Ureter (tissue), 1 donor: ENCODE measurements at regions not wholly inside any gene's neighbourhood (a gene's known extent, or its start where the extent isn't known, plus 50 kb on each side); places are given as distances from the start of the nearest gene placed in this dataset.
"Not testable (repeated sequence)": the region's sequence is repeated elsewhere in the genome, so short reads cannot be mapped to it uniquely, and the experiment has no call there.

ENCODE experiments used
- DNase-seq: peaks from one replicate; pipeline ENCODE4 v3.0.0-alpha.2; 2020; ENCODE audit warnings: low spot score
- donor health status: DM: yes; HTN: yes; CAD: no.

- no peak for DNase-seq
Measured at GRCh38 chr10:8310930-8311329, 256.4 kb downstream of the GATA3 start.

GRCh38 chr10:8311526-8312070 is 257.1 kb downstream of the GATA3 start:
- no peak for DNase-seq

GRCh38 chr10:8312079-8312478 is 257.6 kb downstream of the GATA3 start:
- DNase-seq, result no peak

GRCh38 chr10:8312781-8313180 is 258.3 kb downstream of the GATA3 start:
- DNase-seq, result no peak

GRCh38 chr10:8314486-8314885 is 260.0 kb downstream of the GATA3 start:
- DNase-seq, result no peak

- DNase-seq, result no peak
Measured at GRCh38 chr10:8315619-8316021, 261.1 kb downstream of the GATA3 start.

GRCh38 chr10:8316284-8316683 is 261.8 kb downstream of the GATA3 start:
- no peak for DNase-seq

- DNase-seq, result not testable (repeated sequence)
Measured at GRCh38 chr10:8318429-8318828, 263.9 kb downstream of the GATA3 start.

GRCh38 chr10:8318956-8319355 is 264.5 kb downstream of the GATA3 start:
- DNase-seq, result no peak

- no peak for DNase-seq
Measured at GRCh38 chr10:8319704-8320103, 265.2 kb downstream of the GATA3 start.

GRCh38 chr10:8321990-8322389 is 267.5 kb downstream of the GATA3 start:
- no peak for DNase-seq

- DNase-seq, result no peak
Measured at GRCh38 chr10:8323428-8324054, 269.1 kb downstream of the GATA3 start.

- no peak for DNase-seq
Measured at GRCh38 chr10:8325024-8325980, 270.8 kb downstream of the GATA3 start.

GRCh38 chr10:8326396-8327139 is 272.1 kb downstream of the GATA3 start:
- DNase-seq, result no peak

GRCh38 chr10:8327140-8327423 is 272.6 kb downstream of the GATA3 start:
- DNase-seq, result no peak

GRCh38 chr10:8331387-8331786 is 276.9 kb downstream of the GATA3 start:
- no peak for DNase-seq

- DNase-seq, result peak; percentile 61
Measured at GRCh38 chr10:8331896-8332729, 277.6 kb downstream of the GATA3 start.

GRCh38 chr10:8332730-8333111 is 278.2 kb downstream of the GATA3 start:
- no peak for DNase-seq

- no peak for DNase-seq
Measured at GRCh38 chr10:8334631-8335030, 280.1 kb downstream of the GATA3 start.

GRCh38 chr10:8336629-8337331 is 282.3 kb downstream of the GATA3 start:
- DNase-seq, result no peak

GRCh38 chr10:8337332-8337651 is 282.8 kb downstream of the GATA3 start:
- no peak for DNase-seq
